KMS-11 (cell line): ENCODE measurements at regions not wholly inside any gene's neighbourhood (a gene's known extent, or its start where the extent isn't known, plus 50 kb on each side); places are given as distances from the start of the nearest gene placed in this dataset.
"Not testable (repeated sequence)": the region's sequence is repeated elsewhere in the genome, so short reads cannot be mapped to it uniquely, and the experiment has no call there.

ENCODE experiments used
- H2AFZ ChIP-seq: fragments of 200-600 bp; sonication (generic); 2 replicates; pipeline ENCODE4 v1.6.1; 2016; ENCODE audit warnings: antibody characterized with exemption, mixed run types, low read depth
- H3K27ac ChIP-seq: fragments of 200-600 bp; sonication (generic); 2 replicates; pipeline ENCODE4 v1.6.1; 2016; ENCODE audit warnings: mild to moderate bottlenecking, mixed run types
- H3K27me3 ChIP-seq: fragments of 200-600 bp; sonication (generic); 2 replicates; pipeline ENCODE4 v1.6.1; 2017; ENCODE audit warnings: mild to moderate bottlenecking, low read depth, mixed run types, moderate library complexity; ENCODE audit not compliant: insufficient read depth
- H3K36me3 ChIP-seq: fragments of 200-600 bp; sonication (generic); 2 replicates; pipeline ENCODE4 v1.6.1; 2017; ENCODE audit warnings: mild to moderate bottlenecking, mixed run types; ENCODE audit not compliant: insufficient read depth
- H3K4me1 ChIP-seq: fragments of 200-600 bp; sonication (generic); 2 replicates; pipeline ENCODE4 v1.6.1; 2016; ENCODE audit warnings: mild to moderate bottlenecking, low read depth, mixed run types; ENCODE audit not compliant: poor library complexity, severe bottlenecking
- H3K4me2 ChIP-seq: fragments of 200-600 bp; sonication (generic); 2 replicates; pipeline ENCODE4 v1.7.0; 2016; ENCODE audit warnings: mild to moderate bottlenecking, mixed run types
- H3K4me3 ChIP-seq: fragments of 200-600 bp; sonication (generic); IDR thresholded peaks from 2 replicates; pipeline ENCODE4 v1.6.1; 2017; ENCODE audit warnings: low read depth, low read length, mixed read lengths; ENCODE audit not compliant: insufficient read depth
- H3K79me2 ChIP-seq: fragments of 200-600 bp; sonication (generic); 2 replicates; pipeline ENCODE4 v1.6.1; 2016; ENCODE audit warnings: low read depth, mixed run types; ENCODE audit not compliant: insufficient read depth
- H3K9ac ChIP-seq: fragments of 200-600 bp; sonication (generic); 2 replicates; pipeline ENCODE4 v1.6.1; 2016; ENCODE audit warnings: mild to moderate bottlenecking, mixed run types
- H4K20me1 ChIP-seq: fragments of 200-600 bp; sonication (generic); 2 replicates; pipeline ENCODE4 v1.6.1; 2016; ENCODE audit warnings: mild to moderate bottlenecking, mixed run types; ENCODE audit not compliant: insufficient read depth
- CTCF ChIP-seq: fragments of 200-600 bp; sonication (generic); conservative IDR thresholded peaks from 2 replicates; pipeline ENCODE4 v1.6.1; 2017; ENCODE audit warnings: low read depth, mild to moderate bottlenecking, antibody characterized with exemption, low read length, moderate library complexity, mixed read lengths

GRCh38 chr14:27730204-27730603 is 1036.4 kb upstream of the FOXG1 start:
- H3K27ac ChIP-seq: no peak overlapping the region
- H3K79me2 ChIP-seq: no peaks in the 10 kb centered on the region
- no peaks in the 10 kb centered on the region for H4K20me1 ChIP-seq
- H3K27me3 ChIP-seq: no peaks in the 10 kb centered on the region
- no peak overlapping the region for H3K4me3 ChIP-seq
- H3K36me3 ChIP-seq: no peaks in the 10 kb centered on the region
- H3K4me1 ChIP-seq: no peaks in the 10 kb centered on the region
- H3K4me2 ChIP-seq: no peak overlapping the region
- no peak overlapping the region for H2AFZ ChIP-seq
- no peak overlapping the region for H3K9ac ChIP-seq
- TF ChIP-seq CTCF: no peak

GRCh38 chr14:27739657-27740156 is 1026.9 kb upstream of the FOXG1 start:
- Histone ChIP-seq H3K4me2 (no peak overlapping the region), H3K9ac (no peak overlapping the region), H3K4me1 (no peaks in the 10 kb centered on the region)

GRCh38 chr14:27750114-27750513 is 1016.5 kb upstream of the FOXG1 start:
- no peaks in the 10 kb centered on the region for H3K27me3 ChIP-seq
- no peaks in the 10 kb centered on the region for H3K4me1 ChIP-seq
- H4K20me1 ChIP-seq: no peaks in the 10 kb centered on the region
- no peak overlapping the region for H3K4me3 ChIP-seq
- H3K36me3 ChIP-seq: no peaks in the 10 kb centered on the region
- no peak for TF ChIP-seq CTCF
- H3K79me2 ChIP-seq: no peaks in the 10 kb centered on the region
- H2AFZ ChIP-seq: no peak overlapping the region
- no peak overlapping the region for H3K4me2 ChIP-seq
- H3K9ac ChIP-seq: no peak overlapping the region
- no peak overlapping the region for H3K27ac ChIP-seq

More at GRCh38 chr14:27739657-27740156, 1026.9 kb upstream of the FOXG1 start:
- no peaks in the 10 kb centered on the region for H3K27me3 ChIP-seq
- H3K4me3 ChIP-seq: no peak overlapping the region
- no peak overlapping the region for H3K27ac ChIP-seq
- no peak overlapping the region for H2AFZ ChIP-seq
- no peaks in the 10 kb centered on the region for H3K36me3 ChIP-seq
- TF ChIP-seq CTCF: no peak
- H4K20me1 ChIP-seq: no peaks in the 10 kb centered on the region
- no peaks in the 10 kb centered on the region for H3K79me2 ChIP-seq

- H2AFZ ChIP-seq, H3K9ac ChIP-seq, H3K4me1 ChIP-seq: not testable (repeated sequence)
These were observed 1008.9 kb upstream of the FOXG1 start for GRCh38 chr14:27757642-27758041.

GRCh38 chr14:27760367-27760766 is 1006.2 kb upstream of the FOXG1 start:
- H3K4me1 ChIP-seq, H3K4me3 ChIP-seq, H3K79me2 ChIP-seq, H4K20me1 ChIP-seq, H3K27ac ChIP-seq, H2AFZ ChIP-seq, H3K4me2 ChIP-seq, H3K36me3 ChIP-seq, H3K27me3 ChIP-seq, H3K9ac ChIP-seq: not testable (repeated sequence)

More at GRCh38 chr14:27757642-27758041, 1008.9 kb upstream of the FOXG1 start:
- H3K27ac ChIP-seq, H3K36me3 ChIP-seq, H3K79me2 ChIP-seq, H3K27me3 ChIP-seq, H3K4me2 ChIP-seq, H3K4me3 ChIP-seq, H4K20me1 ChIP-seq: not testable (repeated sequence)

GRCh38 chr14:27799066-27800028 is 967.2 kb upstream of the FOXG1 start:
- not testable (repeated sequence) for H4K20me1 ChIP-seq, H3K27me3 ChIP-seq, H3K36me3 ChIP-seq, H3K9ac ChIP-seq, H3K4me2 ChIP-seq, H3K79me2 ChIP-seq, H2AFZ ChIP-seq, H3K27ac ChIP-seq, H3K4me3 ChIP-seq, H3K4me1 ChIP-seq

GRCh38 chr14:27817746-27818430 is 948.7 kb upstream of the FOXG1 start:
- H3K27ac ChIP-seq, H3K9ac ChIP-seq, H3K79me2 ChIP-seq, H3K4me1 ChIP-seq, H3K4me3 ChIP-seq, H2AFZ ChIP-seq, H3K4me2 ChIP-seq, H3K36me3 ChIP-seq, H3K27me3 ChIP-seq, H4K20me1 ChIP-seq: not testable (repeated sequence)
